GM12878 (cell line): ENCODE measurements at regions not wholly inside any gene's neighbourhood (a gene's known extent, or its start where the extent isn't known, plus 50 kb on each side); places are given as distances from the start of the nearest gene placed in this dataset.

Experiments
- ATAC-seq: fragments of 200-7000 bp; cut with Tn5 transposase; 3 replicates; pipeline ENCODE4 v1.9.1; 2020; ENCODE audit warnings: mild to moderate bottlenecking, moderate library complexity
- BruUV-seq: library from RNA; stranded (reverse); fragments of 400-500 nt; replicated peaks from 2 replicates; lab custom pipeline; 2021; lab: Mats Ljungman, UMichigan
- CTCF ChIA-PET: fragments of 300-600 bp; sonication (Branson Sonifier 250); formaldehyde crosslinking; extraction: SDS; loops from one replicate; lab custom pipeline; 2021; ENCODE audit warnings: inconsistent platforms; lab: Yijun Ruan, JAX
- POLR2A ChIA-PET: fragments of 350-600 bp; formaldehyde crosslinking; extraction: SDS; loops from one replicate; lab custom pipeline; 2021; ENCODE audit warnings: inconsistent platforms; lab: Charles Lee
- RAD21 ChIA-PET: fragments of 300-600 bp; sonication (Branson Sonifier 250); formaldehyde crosslinking; loops from one replicate; lab custom pipeline; 2023; ENCODE audit warnings: antibody characterized with exemption; ENCODE audit not compliant: unreplicated experiment; lab: Charles Lee
- SMC1A ChIA-PET: fragments of 300-600 bp; sonication (Branson Sonifier 250); formaldehyde crosslinking; loops from one replicate; lab custom pipeline; 2023; ENCODE audit not compliant: unreplicated experiment, uncharacterized antibody; lab: Charles Lee
- DNase-seq: peaks from one replicate; pipeline ENCODE4 v3.0.0-alpha.2; 2011; ENCODE audit warnings: low read depth, low spot score
- FAIRE-seq: peaks from 3 replicates; lab custom pipeline; 2011; peaks lifted over from hg19 to GRCh38; lab: Jason Lieb, UNC
- H2AFZ ChIP-seq: 2 replicates; pipeline ENCODE4 v1.6.0; 2011; ENCODE audit warnings: low read depth, low read length, control low read depth; ENCODE audit not compliant: control insufficient read depth
- H3K27ac ChIP-seq: 2 replicates; pipeline ENCODE4 v1.5.1; 2011; ENCODE audit warnings: control low read depth; ENCODE audit not compliant: control insufficient read depth, insufficient read depth
- H3K27me3 ChIP-seq, 2 experiments: replicated peaks in 1 of 2; 2 replicates each; pipeline versions ENCODE4 v1.6.0 to v1.6.1; 2011; ENCODE audit warnings: low read length in 1 of 2; ENCODE audit not compliant: control insufficient read depth in 2 of 2, insufficient read depth in 2 of 2
- H3K36me3 ChIP-seq, 2 experiments: 2 replicates each; pipeline ENCODE4 v1.5.1; 2011; ENCODE audit warnings: low read length in 1 of 2; ENCODE audit not compliant: control insufficient read depth in 2 of 2, insufficient read depth in 2 of 2
- H3K4me1 ChIP-seq: 2 replicates; pipeline ENCODE4 v1.6.1; 2011; ENCODE audit warnings: mild to moderate bottlenecking, low read length, moderate library complexity, mixed read lengths; ENCODE audit not compliant: control insufficient read depth, insufficient read depth
- H3K4me2 ChIP-seq: 2 replicates; pipeline ENCODE4 v1.6.0; 2011; ENCODE audit warnings: control low read depth; ENCODE audit not compliant: control insufficient read depth, insufficient read depth
- H3K4me3 ChIP-seq: fragments of 200-600 bp; sonication (generic); 2 replicates; pipeline ENCODE4 v1.5.1; 2016
- H3K79me2 ChIP-seq: 2 replicates; pipeline ENCODE4 v1.6.0; 2011; ENCODE audit warnings: low read length; ENCODE audit not compliant: control insufficient read depth, insufficient read depth
- H3K9ac ChIP-seq: 2 replicates; pipeline ENCODE4 v1.8.0; 2011; ENCODE audit warnings: low read length, control low read depth, mixed read lengths; ENCODE audit not compliant: control insufficient read depth, insufficient read depth
- H3K9me3 ChIP-seq: replicated peaks from 3 replicates; pipeline ENCODE4 v1.5.1; 2011; ENCODE audit warnings: mild to moderate bottlenecking, low read length; ENCODE audit not compliant: control insufficient read depth, insufficient read depth
- H4K20me1 ChIP-seq: 2 replicates; pipeline ENCODE4 v1.6.0; 2011; ENCODE audit not compliant: control insufficient read depth, insufficient read depth
- ATF7 ChIP-seq: fragments of 450-650 bp; IDR thresholded peaks from 2 replicates; pipeline ENCODE4 v1.6.1; 2016; ENCODE audit warnings: low read depth, mild to moderate bottlenecking
- BCLAF1 ChIP-seq: fragments of 450-650 bp; IDR thresholded peaks from 2 replicates; pipeline ENCODE4 v1.6.1; 2017; ENCODE audit warnings: antibody characterized with exemption, mild to moderate bottlenecking, moderate library complexity
- HDAC6 ChIP-seq: fragments of 200-600 bp; sonication (generic); IDR thresholded peaks from one replicate; pipeline ENCODE4 v1.8.0; 2017; ENCODE audit warnings: antibody characterized with exemption; ENCODE audit not compliant: unreplicated experiment
- MTA3 ChIP-seq: IDR thresholded peaks from 2 replicates; pipeline ENCODE4 v1.6.1; 2012; ENCODE audit warnings: low read length, inconsistent platforms, borderline replicate concordance
- RAD21 ChIP-seq: IDR thresholded peaks from 2 replicates; pipeline ENCODE4 v1.6.1; 2011; ENCODE audit warnings: mild to moderate bottlenecking, low read depth, low read length, moderate library complexity; ENCODE audit not compliant: insufficient read depth
- ZNF274 ChIP-seq: IDR thresholded peaks from one replicate; pipeline ENCODE4 v1.8.0; 2011; ENCODE audit not compliant: insufficient read length, insufficient read depth
- WGBS: methylation state at CpG from one replicate; pipeline ENCODE4 v1.1.6; 2016; ENCODE audit warnings: low lambda C conversion rate; ENCODE audit not compliant: insufficient replicate concordance, insufficient coverage; ENCODE audit errors: missing lambda C conversion rate; 5-methylcytosine and 5-hydroxymethylcytosine counted together
- in situ Hi-C: fragments of 300-500 bp; cut with MboI; formaldehyde crosslinking; loops from 9 replicates; pipeline ENCODE4 v1.14.3; 2018; ENCODE audit warnings: mixed read lengths
- intact Hi-C: fragments of 100-400 bp; cut with micrococcal nuclease; formaldehyde crosslinking; loops from one replicate; pipeline ENCODE4 v1.14.2; 2022; ENCODE audit not compliant: unreplicated experiment

- no peak overlapping the region for H3K27ac ChIP-seq
- H3K4me2 ChIP-seq = no peak overlapping the region
- intact Hi-C loops = no loop called here
- no peaks in the 10 kb centered on the region for H4K20me1 ChIP-seq
- SMC1A ChIA-PET = no interaction called here
- H3K4me1 ChIP-seq = no peaks in the 10 kb centered on the region
- POLR2A ChIA-PET = no interaction called here
- no peaks in the 10 kb centered on the region for H3K36me3 ChIP-seq
- no peak for DNase-seq
- H3K4me3 ChIP-seq = no peak overlapping the region
- no peaks in the 10 kb centered on the region for H3K9me3 ChIP-seq
- no peak for ATAC-seq
- no peak overlapping the region for H3K9ac ChIP-seq
- TF ChIP-seq ZNF274 = no peak
- no peak for TF ChIP-seq BCLAF1
- no peak for TF ChIP-seq HDAC6
- no peak for TF ChIP-seq RAD21
- no peak for TF ChIP-seq MTA3
- no peak for TF ChIP-seq ATF7
- no peak for FAIRE-seq
- CTCF ChIA-PET = no interaction called here
- RAD21 ChIA-PET = no interaction called here
- H3K79me2 ChIP-seq = no peaks in the 10 kb centered on the region
- no peaks in the 10 kb centered on the region for H3K27me3 ChIP-seq
- in situ Hi-C loops = no loop called here
- WGBS = 13% methylated on average over 8 of the region's 8 CpGs
- no peak overlapping the region for H2AFZ ChIP-seq
- no TSS peak for BruUV-seq
Measured at GRCh38 chr2:167383610-167384194, 495.4 kb downstream of the XIRP2 start.
